HG03280 (cell line): ENCODE measurements at regions not wholly inside any gene's neighbourhood (a gene's known extent, or its start where the extent isn't known, plus 50 kb on each side); places are given as distances from the start of the nearest gene placed in this dataset.

Experiments
- ATAC-seq: cut with Tn5 transposase; IDR thresholded peaks from one replicate; pipeline ENCODE4 v1.9.1; 2021; ENCODE audit warnings: mild to moderate bottlenecking, moderate library complexity; ENCODE audit not compliant: unreplicated experiment

DNA sequence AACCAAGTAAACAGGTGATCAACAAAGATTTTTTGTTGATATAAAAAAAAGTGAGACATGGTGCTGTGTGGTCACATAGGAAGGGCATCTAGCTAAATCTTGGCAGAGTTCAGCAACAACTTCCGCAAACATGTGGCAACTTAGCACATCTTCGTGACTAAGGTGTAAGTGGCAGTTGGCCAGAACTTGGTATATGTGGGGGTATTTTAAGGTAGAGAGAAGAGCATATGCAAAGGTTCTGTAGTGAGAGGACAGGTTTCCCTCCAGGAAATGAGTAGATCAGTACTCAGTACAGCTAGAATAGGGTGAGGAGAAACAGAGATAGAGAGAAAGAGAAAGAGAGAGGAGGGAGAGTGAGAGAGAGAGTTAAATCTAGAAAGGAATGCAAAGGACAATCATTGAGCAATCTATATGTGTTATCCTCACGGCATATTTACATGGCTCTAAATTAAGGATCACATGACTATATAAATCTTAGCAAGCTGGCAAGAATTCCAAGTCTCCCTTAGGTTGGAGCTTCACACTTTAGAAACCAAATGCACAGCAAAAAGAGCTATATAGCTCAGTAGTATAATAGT is 227.7 kb upstream of the HMGA2 start:
- no peak for ATAC-seq

- no peak for ATAC-seq
Measured at GRCh38 chr12:65597527-65597926, 226.8 kb upstream of the HMGA2 start.

GRCh38 chr12:65598688-65599087 is 225.6 kb upstream of the HMGA2 start:
- no peak for ATAC-seq

DNA sequence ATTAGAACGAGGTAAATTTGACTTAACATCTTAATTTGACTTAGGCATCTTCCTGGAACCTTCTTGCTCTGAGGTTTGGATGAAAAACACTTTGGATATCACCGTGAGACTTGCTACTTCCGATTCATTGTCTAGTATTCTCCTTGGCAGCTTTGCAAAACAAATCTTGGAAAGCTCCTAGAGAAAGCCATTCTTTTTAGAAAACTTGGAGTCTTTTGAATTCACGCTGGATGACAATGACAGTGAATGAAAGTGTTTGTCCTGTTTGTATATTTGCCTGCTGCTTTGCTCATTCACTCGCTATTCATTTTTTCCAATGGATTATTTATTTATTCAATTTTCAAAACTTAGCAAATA is 222.1 kb upstream of the HMGA2 start:
- ATAC-seq: no peak

DNA sequence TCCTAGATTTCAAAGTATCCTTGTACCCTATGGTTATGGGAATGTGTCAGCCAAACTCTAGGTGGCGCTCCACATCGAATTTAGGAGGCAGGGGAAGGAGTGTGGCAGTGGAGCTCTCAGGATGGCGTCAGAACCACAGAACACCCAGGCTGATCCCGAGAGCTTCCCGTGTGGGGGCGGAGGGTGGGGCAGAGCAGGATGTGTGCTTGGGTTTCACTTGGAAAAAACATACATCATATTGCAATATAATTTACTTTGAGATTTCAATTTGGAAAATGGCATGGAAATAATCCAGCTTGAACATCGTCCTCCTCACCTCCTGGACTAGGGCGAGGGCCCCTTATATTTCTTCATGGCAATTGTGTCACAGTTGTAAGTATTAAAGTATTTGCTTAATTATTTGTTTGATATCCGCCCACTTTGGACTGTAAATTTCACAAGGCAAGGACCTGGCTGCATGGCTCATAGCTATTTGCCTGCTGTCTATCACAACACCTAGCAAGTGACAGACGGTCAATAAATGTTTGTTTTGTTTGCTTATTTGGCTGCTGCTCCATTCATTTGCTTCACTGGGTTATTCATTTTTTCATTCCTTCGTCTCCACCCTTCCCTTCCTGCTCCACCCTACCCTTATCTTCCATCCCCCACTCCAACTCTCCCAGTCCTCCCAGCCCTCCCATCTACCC is 221.5 kb upstream of the HMGA2 start:
- no peak for ATAC-seq

GRCh38 chr12:65603438-65604351 is 220.6 kb upstream of the HMGA2 start:
- no peak for ATAC-seq

- ATAC-seq: no peak
Measured at GRCh38 chr12:65605019-65605418, 219.3 kb upstream of the HMGA2 start.

DNA sequence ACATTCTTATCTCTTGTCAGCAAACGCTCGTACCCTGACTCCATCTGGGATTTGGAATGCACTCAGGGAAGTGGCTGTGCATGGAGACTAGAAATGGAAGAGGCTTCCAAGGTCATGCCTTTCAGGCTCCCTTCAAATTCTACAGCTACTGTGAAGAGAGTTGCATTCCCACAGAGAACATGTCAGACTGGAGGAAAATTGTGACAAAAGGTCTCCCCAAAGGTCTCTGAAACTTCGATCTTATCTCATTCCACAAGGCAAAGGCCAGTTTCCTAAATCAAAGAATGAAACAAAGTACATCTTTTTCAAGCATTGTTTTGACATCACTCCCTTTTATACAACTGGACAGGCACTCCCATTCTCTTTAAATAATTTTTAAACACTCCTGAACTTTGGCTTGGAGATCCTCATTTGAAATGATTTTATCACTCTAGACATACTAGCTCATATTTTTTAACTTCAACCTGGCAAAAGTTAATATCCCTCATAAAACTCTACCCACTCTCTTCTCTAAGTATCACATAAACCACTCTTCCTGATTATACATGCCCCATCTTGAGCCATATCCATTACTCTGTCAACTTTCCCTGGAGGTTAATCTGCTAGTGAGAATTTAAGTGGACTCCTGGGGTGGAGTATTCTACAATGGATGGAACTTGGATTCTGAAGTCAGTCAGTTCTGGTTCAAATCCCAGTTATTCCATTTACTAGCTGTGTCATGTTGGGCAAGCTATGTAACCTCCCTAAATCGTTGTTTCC is 218.1 kb upstream of the HMGA2 start:
- ATAC-seq: no peak

DNA sequence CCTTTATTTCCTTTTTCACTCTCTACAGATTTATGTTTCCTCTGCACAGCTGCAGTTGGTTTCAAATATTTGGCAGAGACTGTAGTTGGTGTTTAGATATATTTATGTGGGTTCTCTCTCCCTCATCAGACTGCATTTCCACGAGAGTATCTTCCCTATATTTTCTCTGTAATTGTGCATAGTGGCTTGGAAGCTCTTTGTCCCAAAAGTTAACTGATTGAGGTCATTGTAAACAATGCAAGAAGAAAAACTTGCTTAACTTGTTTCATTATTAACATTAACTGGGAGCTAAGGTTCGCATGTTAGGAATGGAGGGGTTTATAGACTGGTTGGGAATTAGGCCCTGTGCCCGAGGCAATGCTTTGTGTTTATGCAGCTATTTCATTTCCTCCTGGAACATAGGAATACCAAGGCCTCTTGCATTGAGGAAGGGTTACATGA is 216.9 kb upstream of the HMGA2 start:
- ATAC-seq: no peak

DNA sequence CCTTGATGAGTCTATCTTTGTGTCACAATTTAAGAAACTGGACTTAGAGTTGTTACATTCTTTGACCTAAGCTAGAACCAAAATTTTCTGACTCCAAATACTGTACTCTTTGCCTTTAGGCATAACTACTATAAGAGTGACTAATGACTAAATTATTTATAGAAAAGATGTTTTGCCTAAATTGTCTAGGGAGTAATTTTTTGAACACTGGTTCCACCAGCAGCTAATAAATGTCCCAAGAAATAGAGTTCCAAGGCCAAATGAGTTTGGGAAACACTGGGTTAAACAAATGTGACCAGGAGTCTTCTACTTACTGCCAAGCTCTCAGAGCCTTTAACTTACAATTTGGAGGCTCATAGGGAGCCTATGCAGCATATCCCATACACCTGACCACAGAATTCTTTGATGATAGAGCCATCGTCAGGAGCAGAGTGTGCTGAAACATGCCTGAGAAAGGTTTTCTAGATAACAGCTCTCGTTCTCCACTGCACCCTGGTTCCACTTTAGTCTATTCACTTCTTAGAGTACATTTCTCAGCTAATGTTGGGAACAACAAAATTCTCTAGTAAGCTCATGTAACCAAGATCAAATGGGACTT is 215.9 kb upstream of the HMGA2 start:
- ATAC-seq: no peak

DNA sequence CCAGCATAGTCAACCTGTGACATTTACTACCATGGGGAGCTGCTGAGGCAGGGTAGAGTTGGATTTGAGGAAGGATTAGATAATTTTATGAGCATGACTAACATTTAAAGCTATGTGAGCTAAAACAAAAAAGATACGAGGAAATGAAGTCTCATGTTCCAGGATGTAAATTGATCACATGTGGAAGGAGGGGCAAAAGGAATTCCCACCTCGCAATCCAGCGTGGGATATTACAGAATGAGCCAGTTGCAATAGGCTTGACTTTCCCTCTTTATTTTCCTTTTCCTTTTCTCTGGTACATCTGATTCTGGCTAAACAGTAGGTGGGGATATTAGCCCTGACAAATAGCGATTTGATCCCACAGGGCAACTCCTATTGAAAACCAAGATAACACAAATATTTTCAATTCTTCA is 214.9 kb upstream of the HMGA2 start:
- no peak for ATAC-seq

DNA sequence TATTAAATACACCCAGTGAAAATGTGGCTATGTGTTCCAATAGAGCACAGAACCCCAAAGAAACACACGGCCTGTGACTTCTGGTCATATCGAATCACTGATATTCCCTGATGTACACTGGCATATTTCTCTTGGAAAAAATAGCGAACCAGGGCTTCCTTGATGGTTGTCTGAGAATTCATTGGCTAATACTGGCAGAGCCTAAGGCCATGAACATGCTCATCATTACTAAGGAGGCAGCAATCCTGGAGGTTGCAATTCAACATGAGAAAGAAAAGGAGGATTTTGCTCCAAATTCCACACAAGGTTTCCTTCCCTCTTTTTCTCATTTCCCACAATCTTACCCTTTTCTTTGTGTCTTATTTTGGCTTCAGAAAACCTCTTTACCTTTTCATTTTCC is 212.9 kb upstream of the HMGA2 start:
- no peak for ATAC-seq

DNA sequence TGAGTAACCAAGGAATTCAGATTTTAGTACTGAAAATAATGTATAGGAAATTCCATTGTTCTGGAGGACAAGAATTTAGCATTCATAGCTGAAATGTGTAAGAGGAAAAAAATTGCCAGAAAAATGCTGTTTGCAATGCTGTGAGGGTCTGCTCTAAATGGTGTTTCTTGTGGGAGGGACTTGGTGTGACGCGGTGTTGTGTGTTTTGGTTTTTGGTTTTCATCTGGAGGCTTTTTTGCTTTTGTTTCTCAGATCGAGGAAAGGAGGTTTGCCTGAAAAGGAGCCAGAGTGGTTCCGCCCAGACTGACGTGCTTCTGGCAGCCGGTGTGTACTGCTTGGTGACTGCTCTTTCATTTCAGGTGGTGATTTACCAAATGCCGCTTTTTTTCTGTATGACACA is 211.8 kb upstream of the HMGA2 start:
- ATAC-seq: no peak

DNA sequence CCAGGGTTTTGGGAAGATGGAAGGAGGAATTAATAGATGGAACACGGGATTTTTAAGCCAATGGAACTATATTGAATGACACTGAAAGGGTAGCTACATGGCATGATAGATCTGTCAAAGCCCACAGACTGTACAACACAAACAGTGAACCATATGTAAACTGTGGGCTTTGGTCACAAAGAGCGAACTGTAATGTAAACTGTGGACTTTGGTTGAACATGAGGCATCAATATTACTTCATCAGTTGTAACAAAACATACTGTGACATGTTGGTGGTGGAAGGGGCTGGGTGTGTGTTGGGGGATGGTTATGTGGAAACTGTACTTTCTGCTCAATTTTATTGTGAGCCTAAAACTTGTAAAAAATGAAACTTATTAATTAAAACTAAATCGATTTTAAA is 210.6 kb upstream of the HMGA2 start:
- no peak for ATAC-seq

GRCh38 chr12:65614259-65614889 is 209.9 kb upstream of the HMGA2 start:
- ATAC-seq: no peak

GRCh38 chr12:65615118-65615517 is 209.2 kb upstream of the HMGA2 start:
- no peak for ATAC-seq

- ATAC-seq: no peak
Measured at GRCh38 chr12:65616022-65616421, 208.3 kb upstream of the HMGA2 start.

GRCh38 chr12:65618588-65618987 is 205.7 kb upstream of the HMGA2 start:
- ATAC-seq: no peak

GRCh38 chr12:65619018-65619417 is 205.3 kb upstream of the HMGA2 start:
- ATAC-seq: no peak

DNA sequence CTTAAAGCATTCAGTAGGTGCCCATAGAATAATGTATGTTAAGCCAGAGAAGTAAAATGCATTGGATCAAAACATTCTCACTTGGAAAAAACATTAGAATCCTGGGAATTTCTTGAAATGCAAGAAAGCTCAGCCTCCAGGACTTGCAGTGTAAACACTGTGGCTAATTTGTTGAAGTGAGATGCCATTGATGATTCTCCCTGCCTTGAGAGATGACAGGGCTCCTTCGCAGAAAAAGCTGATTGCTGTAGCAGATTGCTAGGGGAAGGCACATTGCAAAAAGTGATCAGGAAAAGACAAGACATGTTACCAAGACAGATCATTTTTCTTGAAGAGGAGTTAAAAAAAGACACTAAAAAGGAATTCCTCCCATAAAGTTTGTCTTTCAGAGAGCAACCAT is 204.2 kb upstream of the HMGA2 start:
- no peak for ATAC-seq
